Fibroblast of villous mesenchyme (primary cell): ENCODE measurements at regions not wholly inside any gene's neighbourhood (a gene's known extent, or its start where the extent isn't known, plus 50 kb on each side); places are given as distances from the start of the nearest gene placed in this dataset.

Source experiments
- DNase-seq: peaks from one replicate; pipeline ENCODE4 v3.0.0-alpha.2; 2010; ENCODE audit warnings: low read depth
- H3K4me3 ChIP-seq: 2 replicates; pipeline ENCODE4 v1.5.1; 2011; ENCODE audit warnings: low read depth, mild to moderate bottlenecking, low read length
- CTCF ChIP-seq: IDR thresholded peaks from 2 replicates; pipeline ENCODE4 v1.5.1; 2012; ENCODE audit warnings: low read depth, mild to moderate bottlenecking, low read length; ENCODE audit not compliant: insufficient read depth

DNA sequence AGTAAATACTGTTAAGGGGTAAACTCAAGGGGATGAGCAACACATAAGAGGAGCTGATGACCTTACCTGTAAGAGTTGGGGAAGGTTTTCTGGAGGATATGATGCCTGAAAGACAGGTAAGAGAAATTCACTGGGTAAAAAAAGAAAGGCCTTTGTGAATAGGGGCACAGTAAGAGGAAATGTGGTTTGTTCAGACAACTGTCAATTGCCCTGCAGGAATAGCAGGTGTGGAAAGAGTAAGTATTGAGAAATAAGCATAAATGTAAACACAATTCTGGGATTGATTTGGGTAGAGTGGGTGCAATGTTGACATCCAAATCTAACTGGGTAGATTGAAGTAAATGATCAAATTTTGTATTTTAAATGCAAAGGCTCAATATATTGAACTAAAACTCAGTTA lies 670.0 kb downstream of the DHX35 start:
- no peak overlapping the region for H3K4me3 ChIP-seq
- TF ChIP-seq CTCF = no peak
- no peak for DNase-seq

DNA sequence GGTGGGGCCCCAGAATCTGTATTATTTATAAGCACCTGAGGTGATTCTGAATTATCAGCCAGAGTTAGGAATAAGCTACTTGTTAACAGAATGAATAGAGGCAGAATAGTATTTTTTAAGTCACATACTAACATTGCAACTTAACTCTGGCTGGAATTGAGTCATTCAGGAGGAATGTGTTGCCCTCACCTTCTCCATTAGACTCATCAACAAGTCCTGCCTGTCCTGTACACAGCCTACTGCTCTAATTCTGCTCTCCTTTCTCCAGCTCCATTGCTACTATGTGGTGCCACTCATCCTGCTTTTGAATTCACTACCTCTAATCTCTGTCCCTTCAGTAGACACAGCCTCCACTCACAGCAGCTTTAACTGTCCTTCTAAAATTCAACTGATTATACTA lies 669.4 kb downstream of the DHX35 start:
- DNase-seq = peak; percentile 7
- no peak for TF ChIP-seq CTCF
- no peak overlapping the region for H3K4me3 ChIP-seq

- DNase-seq = peak; percentile 4
- TF ChIP-seq CTCF = no peak
- H3K4me3 ChIP-seq = no peak overlapping the region
Measured at GRCh38 chr20:39630215-39630908, 668.2 kb downstream of the DHX35 start.

GRCh38 chr20:39627765-39628164 lies 665.6 kb downstream of the DHX35 start:
- no peak for TF ChIP-seq CTCF
- no peak overlapping the region for H3K4me3 ChIP-seq
- no peak for DNase-seq

DNA sequence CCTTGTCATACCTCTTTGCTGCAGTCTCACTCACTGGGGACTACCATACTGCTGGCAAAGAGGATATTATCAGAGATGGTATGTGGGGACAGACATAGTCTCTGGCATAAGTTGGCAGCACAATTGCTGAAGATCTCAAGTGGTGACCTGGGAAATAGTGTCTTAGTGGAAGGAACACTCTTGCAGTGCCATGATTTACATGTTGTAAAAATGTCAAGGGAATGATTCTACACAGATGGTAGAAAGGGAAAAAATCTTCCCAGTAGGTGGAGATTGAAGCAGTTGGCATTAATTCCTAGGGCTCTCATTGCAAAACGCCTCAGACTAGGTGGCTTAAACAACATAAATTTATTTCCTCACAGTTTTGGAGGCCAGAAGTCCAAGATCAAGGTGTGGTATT lies 662.2 kb downstream of the DHX35 start:
- no peak for TF ChIP-seq CTCF
- H3K4me3 ChIP-seq = no peak overlapping the region
- DNase-seq = no peak

- H3K4me3 ChIP-seq = no peak overlapping the region
- DNase-seq = peak; percentile 26
- no peak for TF ChIP-seq CTCF
Measured at GRCh38 chr20:39623584-39624234, 661.6 kb downstream of the DHX35 start.
